GM19324 (cell line): ENCODE measurements at regions not wholly inside any gene's neighbourhood (a gene's known extent, or its start where the extent isn't known, plus 50 kb on each side); places are given as distances from the start of the nearest gene placed in this dataset.

ENCODE experiments used
- ATAC-seq: cut with Tn5 transposase; IDR thresholded peaks from one replicate; pipeline ENCODE4 v1.9.1; 2021; ENCODE audit warnings: mild to moderate bottlenecking, moderate library complexity; ENCODE audit not compliant: unreplicated experiment, low FRiP score

- ATAC-seq = no peak
Measured at GRCh38 chr1:195591917-195592672, 1016.1 kb downstream of the KCNT2 start.

DNA sequence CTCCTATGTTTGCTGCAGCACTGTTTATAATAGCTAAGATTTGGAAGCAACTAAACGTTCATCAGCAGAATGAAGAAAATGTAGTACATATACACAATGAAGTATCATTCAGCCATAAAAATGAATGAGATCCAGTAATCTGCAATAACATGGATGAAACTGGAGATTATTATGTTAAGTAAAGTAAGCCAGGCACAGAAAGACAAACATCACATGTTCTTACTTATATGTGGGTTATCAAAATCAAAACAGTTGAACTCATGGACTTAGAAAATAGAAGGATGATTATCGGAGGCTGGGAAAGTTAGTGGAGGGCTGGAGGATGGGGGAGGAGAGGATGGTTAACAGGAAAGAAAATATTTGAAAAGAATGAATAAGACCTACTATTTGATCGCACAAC lies 1017.6 kb downstream of the KCNT2 start:
- no peak for ATAC-seq

- no peak for ATAC-seq
Measured at GRCh38 chr1:195584870-195585624, 1023.2 kb downstream of the KCNT2 start.

- ATAC-seq = no peak
Measured at GRCh38 chr1:195580988-195581387, 1027.3 kb downstream of the KCNT2 start.

GRCh38 chr1:195577748-195578147 lies 1030.5 kb downstream of the KCNT2 start:
- no peak for ATAC-seq

- no peak for ATAC-seq
Measured at GRCh38 chr1:195576641-195577040, 1031.6 kb downstream of the KCNT2 start.

DNA sequence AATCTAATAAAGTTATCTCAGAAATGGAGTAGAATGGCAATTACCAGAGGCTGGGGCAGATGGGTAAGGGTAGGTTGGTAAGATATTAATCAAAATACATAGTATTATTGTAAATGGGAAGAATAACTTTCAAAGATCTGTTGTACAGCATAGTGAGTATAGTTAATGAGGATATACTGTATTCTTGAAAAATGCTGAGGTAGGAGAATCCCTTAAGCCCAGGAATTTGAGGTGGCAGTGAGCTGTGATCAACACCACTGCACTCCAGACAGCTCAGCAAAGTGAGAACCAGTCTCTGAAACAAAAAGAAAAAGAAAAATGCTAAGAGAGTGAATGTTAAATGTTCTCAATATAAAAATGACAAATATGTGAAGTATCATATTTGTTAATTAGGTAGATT lies 1033.7 kb downstream of the KCNT2 start:
- ATAC-seq = no peak

DNA sequence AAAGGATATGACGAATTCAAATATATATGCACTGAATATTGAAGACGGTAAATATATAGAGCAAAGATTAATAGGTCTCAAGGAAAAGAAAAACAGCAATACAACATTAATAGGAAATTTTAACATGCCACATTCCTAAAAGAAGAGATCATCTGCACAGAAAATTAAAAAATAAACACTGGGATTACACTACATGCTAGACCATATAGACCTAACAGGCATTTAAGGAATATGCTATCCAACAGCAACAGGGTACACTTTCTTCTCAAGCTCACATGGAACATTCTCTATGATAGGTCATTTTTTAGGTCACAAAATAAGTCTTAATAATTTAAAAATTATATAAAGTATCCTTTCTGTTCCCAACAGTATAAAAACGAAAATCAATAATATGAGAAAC lies 1038.3 kb downstream of the KCNT2 start:
- ATAC-seq = no peak

DNA sequence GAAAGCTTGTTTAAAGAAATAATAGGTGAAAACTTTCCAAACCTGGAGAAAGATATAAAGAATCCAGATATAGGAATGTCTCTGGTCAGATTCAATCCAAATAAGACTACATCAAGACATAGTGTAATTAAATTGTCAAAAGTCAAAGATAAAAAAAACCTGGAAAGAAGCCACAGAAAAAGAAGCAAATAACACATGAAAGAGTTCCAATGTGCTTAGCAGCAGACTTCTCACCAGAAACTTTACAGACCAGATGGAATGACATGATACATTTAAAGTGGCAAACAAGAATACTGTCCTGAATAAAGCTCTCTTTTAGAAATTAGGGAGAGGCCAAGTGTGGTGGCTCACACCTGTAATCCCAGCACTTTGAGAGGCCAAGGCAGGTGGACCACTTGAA lies 1039.9 kb downstream of the KCNT2 start:
- ATAC-seq = no peak

GRCh38 chr1:195562074-195562473 lies 1046.2 kb downstream of the KCNT2 start:
- no peak for ATAC-seq

DNA sequence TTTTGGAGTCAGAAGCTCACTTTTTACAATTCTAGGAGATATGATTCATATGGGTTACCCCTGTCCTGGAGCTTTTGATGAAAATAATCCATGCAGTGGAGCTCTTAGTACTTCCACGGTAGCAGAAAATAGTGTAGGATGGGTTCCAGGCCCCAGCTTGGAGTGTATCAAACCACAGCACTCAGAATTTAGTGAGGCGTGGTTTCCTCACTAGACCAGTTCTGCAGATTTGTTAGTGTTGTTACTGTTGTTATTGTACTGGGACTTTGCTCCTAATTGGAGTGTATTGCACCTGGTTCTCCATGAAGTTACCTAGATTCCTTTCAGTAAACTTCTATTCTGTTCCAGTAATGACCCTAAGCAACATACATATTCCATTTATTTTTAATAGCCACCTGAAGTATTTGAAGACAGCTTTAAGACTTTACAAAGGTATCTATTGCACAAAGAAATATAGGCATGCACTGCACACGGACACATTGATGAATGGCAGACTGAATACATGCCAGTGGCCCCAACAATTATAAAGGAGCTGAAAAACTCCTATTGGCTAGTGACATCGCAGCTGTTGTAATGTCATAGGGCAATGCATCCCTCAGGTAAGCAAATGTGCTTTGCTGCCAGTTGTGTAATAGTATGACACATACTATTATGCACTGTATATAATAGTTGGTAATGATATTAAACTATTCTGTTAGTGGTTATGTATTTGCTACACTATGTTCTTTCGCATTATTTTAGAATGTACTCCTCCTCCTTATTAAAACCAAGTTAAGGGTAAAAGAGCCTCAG lies 1058.0 kb downstream of the KCNT2 start:
- no peak for ATAC-seq

GRCh38 chr1:195530961-195531360 lies 1077.3 kb downstream of the KCNT2 start:
- ATAC-seq = no peak

DNA sequence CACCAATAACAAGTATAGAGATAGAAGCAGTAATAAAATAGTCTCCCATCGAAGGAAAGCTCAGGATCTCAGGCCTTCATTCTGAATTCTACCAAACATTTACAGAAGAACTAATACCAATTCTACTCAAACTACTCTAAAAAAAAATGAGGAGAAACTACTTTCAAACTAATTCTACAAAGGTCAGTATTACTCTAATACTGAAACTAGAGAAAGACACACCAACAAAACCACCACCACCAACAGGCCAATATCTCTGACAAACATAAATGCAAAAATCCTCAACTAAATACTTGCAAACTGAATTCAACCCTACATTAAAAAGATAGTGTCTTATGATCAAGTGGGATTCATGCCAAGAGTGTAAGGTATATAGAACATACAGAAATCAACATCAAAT lies 1078.4 kb downstream of the KCNT2 start:
- ATAC-seq = no peak

GRCh38 chr1:195520757-195521156 lies 1087.5 kb downstream of the KCNT2 start:
- ATAC-seq = no peak

DNA sequence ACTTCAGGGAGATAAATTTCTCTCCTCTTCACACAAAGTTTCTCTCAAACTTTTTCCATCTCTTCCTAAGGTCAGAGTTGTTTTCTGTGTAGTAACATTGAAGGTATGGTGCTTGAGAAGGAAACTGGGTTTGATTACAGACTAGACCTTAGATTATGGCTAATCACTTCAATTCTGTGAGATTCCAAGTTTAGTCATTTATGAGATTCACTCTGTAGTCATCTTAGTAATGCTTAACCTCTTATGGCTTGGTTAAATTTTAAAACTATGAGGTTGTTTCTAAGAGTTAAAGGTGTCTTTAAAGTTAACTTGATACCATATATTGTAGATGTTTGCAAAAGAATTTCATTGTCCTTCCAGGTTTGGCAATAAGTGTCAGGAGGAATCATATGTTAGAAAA lies 1092.2 kb downstream of the KCNT2 start:
- ATAC-seq = no peak

DNA sequence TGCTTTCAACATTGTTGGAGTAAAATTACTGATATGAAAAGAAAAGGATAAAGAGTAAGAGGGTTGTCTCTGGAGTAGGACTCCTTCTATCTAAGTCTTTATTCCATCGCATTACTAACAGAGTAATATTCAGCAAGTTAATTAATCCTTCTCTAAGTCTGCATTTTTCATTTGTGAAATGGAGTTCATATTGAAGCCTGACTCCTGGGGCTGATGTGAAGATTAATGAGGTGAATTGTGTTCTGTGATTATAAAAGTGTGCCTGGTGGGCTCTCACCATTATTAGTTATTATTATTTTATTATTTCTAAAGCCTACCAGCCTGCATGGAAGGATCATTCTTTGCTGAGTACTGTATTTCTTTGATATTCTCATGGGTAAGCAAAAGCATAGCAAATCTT lies 1096.7 kb downstream of the KCNT2 start:
- no peak for ATAC-seq

GRCh38 chr1:195501118-195501517 lies 1107.1 kb downstream of the KCNT2 start:
- no peak for ATAC-seq

GRCh38 chr1:195495720-195496635 lies 1112.3 kb downstream of the KCNT2 start:
- ATAC-seq = no peak

- no peak for ATAC-seq
Measured at GRCh38 chr1:195482137-195482536, 1126.1 kb downstream of the KCNT2 start.

GRCh38 chr1:195481293-195481692 lies 1126.9 kb downstream of the KCNT2 start:
- ATAC-seq = no peak
